GM13976 (cell line): ENCODE measurements at regions not wholly inside any gene's neighbourhood (a gene's known extent, or its start where the extent isn't known, plus 50 kb on each side); places are given as distances from the start of the nearest gene placed in this dataset.

Experiments used
- DNase-seq: peaks from one replicate; pipeline ENCODE4 v3.0.0; 2012; ENCODE audit warnings: low spot score
- CTCF ChIP-seq: IDR thresholded peaks from 2 replicates; pipeline ENCODE4 v1.5.1; 2012; ENCODE audit warnings: borderline replicate concordance, mild to moderate bottlenecking; ENCODE audit not compliant: insufficient read depth; ENCODE audit errors: extremely low read depth, missing control alignments, control extremely low read depth
- in situ Hi-C: fragments of 300-500 bp; cut with MboI; formaldehyde crosslinking; loops from one replicate; pipeline ENCODE4 v1.12.0; 2022; ENCODE audit warnings: low sequenced_read_pairs, mixed read lengths, inconsistent platforms; ENCODE audit not compliant: unreplicated experiment

DNA sequence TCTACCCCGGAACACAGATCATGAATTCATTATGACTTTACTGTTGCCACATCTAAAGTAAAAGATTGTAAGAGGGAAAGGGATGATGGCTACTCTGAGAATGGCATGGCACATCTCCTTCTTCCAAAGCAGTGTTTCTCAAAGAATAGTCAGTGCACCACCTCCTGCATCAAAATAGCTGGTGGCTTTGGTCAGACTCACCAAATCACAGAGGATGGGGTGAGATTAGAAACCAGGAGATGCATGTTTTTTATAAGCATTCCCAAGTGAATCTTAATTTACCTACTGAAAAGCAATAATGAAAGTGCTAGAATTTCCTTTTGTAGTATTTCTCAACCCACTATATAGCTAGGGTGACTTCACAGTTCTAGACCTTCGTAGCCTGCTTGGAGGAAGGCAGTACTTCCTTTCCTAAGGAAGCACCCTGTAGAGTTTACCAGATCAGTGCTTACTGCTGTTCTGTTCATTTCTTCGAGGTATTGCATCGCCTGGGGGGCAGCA lies 340.8 kb upstream of the KLF3 start:
- DNase-seq: no peak
- no peak for TF ChIP-seq CTCF
- in situ Hi-C loops: no loop called here

DNA sequence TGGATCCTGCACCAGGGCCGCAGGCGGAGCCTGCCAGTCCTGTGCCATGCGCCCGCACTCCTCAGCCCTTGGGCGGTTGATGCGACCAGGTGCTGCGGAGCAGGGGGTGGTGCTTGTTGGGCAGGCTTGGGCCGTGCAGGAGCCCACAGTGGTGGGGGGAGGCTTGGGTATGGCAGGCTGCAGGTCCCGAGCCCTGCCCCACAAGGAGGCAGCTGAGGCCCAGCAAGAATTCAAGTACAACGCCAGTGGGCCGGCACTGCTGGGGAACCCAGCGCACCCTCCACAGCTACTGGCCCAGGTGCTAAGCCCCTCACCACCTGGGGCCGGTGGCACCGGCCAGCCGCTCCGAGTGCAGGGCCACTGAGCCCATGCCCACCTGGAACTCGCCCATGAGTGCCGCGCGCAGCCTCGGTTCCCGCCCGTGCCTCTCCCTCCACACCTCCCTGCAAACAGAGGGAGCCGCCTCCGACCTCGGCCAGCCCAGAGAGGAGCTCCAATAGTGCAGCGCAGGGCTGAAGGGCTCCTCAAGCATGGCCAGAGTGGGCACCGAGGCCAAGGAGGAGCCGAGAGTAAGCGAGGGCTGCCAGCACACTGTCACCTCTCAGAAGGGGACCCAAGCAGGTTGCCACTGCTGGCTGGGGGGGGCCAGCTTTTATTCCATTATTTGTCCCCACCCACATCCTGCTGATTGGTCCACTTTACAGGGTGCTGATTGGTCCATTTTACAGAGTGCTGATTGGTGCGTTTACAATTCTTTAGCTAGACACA lies 339.0 kb upstream of the KLF3 start:
- in situ Hi-C loops: no loop called here
- DNase-seq: no peak
- no peak for TF ChIP-seq CTCF

- DNase-seq: no peak
- in situ Hi-C loops: no loop called here
- TF ChIP-seq CTCF: no peak
Observed at GRCh38 chr4:38325629-38325913, 338.4 kb upstream of the KLF3 start.

DNA sequence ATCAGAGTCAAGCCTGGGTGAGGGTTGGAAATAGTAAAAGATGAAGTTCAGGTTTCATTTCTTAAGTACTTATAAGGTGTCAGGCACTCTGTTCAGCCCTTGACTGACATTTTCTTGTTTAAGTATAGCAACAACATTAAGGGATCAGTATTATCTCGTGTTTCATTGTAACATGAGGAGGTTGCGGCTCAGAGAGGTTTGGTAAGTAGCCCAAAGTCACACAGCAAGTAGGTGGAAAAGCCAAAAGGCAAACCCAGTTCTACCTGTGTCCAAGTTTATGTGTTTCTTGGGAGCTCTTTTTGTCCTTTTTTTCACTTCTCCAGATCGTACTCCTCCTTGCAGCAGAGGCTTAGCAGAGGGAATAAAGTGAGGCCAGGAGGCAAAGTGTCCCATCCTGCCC lies 337.5 kb upstream of the KLF3 start:
- no peak for TF ChIP-seq CTCF
- in situ Hi-C loops: no loop called here
- no peak for DNase-seq

- DNase-seq: no peak
- in situ Hi-C loops: no loop called here
- no peak for TF ChIP-seq CTCF
Observed at GRCh38 chr4:38327174-38327573, 336.8 kb upstream of the KLF3 start.

DNA sequence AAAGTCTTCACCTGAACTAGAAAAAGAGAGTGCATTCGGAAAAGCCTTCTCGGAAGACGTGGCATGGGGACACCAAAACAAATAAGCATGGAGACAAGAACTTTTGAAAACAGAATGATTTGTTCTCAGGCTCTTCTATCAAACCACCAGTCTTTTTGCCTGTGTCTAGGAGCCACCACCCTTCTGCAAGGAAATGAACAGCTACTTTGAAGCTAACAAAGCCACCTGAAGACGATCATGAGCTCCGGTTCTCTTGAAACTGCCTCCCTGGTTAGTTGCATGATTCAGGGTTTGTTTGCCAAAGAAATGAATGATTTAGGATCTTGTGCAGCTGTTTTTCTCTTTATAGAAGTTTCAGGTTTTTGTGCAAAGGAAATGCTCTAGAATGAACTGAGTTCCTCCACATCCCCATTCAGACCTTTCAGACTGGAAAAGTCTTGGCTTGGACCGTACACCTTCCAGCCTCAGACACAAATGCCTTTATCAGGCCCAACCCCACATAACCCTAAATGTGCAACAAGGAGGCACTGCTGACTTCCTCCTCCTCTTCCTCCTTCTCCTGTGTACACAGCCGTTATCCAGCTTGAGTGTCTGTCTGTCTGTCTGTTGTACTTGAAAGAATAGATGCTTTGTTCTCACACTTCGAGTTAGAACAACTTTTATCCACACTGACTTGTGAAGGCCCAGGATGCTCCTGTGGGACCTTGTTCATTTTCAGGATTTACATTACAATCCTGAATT lies 334.8 kb upstream of the KLF3 start:
- in situ Hi-C loops: no loop called here
- TF ChIP-seq CTCF: no peak
- DNase-seq: no peak
